GM12878 (cell line): ENCODE measurements at regions not wholly inside any gene's neighbourhood (a gene's known extent, or its start where the extent isn't known, plus 50 kb on each side); places are given as distances from the start of the nearest gene placed in this dataset.

Experiments used
- ATAC-seq: fragments of 200-7000 bp; cut with Tn5 transposase; 3 replicates; pipeline ENCODE4 v1.9.1; 2020; ENCODE audit warnings: mild to moderate bottlenecking, moderate library complexity
- BruUV-seq: library from RNA; stranded (reverse); fragments of 400-500 nt; replicated peaks from 2 replicates; lab custom pipeline; 2021; lab: Mats Ljungman, UMichigan
- CTCF ChIA-PET: fragments of 300-600 bp; sonication (Branson Sonifier 250); formaldehyde crosslinking; extraction: SDS; loops from one replicate; lab custom pipeline; 2021; ENCODE audit warnings: inconsistent platforms; lab: Yijun Ruan, JAX
- POLR2A ChIA-PET: fragments of 350-600 bp; formaldehyde crosslinking; extraction: SDS; loops from one replicate; lab custom pipeline; 2021; ENCODE audit warnings: inconsistent platforms; lab: Charles Lee
- RAD21 ChIA-PET: fragments of 300-600 bp; sonication (Branson Sonifier 250); formaldehyde crosslinking; loops from one replicate; lab custom pipeline; 2023; ENCODE audit warnings: antibody characterized with exemption; ENCODE audit not compliant: unreplicated experiment; lab: Charles Lee
- SMC1A ChIA-PET: fragments of 300-600 bp; sonication (Branson Sonifier 250); formaldehyde crosslinking; loops from one replicate; lab custom pipeline; 2023; ENCODE audit not compliant: unreplicated experiment, uncharacterized antibody; lab: Charles Lee
- DNase-seq: peaks from one replicate; pipeline ENCODE4 v3.0.0-alpha.2; 2011; ENCODE audit warnings: low read depth, low spot score
- FAIRE-seq: peaks from 3 replicates; lab custom pipeline; 2011; peaks lifted over from hg19 to GRCh38; lab: Jason Lieb, UNC
- H2AFZ ChIP-seq: 2 replicates; pipeline ENCODE4 v1.6.0; 2011; ENCODE audit warnings: low read depth, low read length, control low read depth; ENCODE audit not compliant: control insufficient read depth
- H3K27ac ChIP-seq: 2 replicates; pipeline ENCODE4 v1.5.1; 2011; ENCODE audit warnings: control low read depth; ENCODE audit not compliant: control insufficient read depth, insufficient read depth
- H3K27me3 ChIP-seq, 2 experiments: replicated peaks in 1 of 2; 2 replicates each; pipeline versions ENCODE4 v1.6.0 to v1.6.1; 2011; ENCODE audit warnings: low read length in 1 of 2; ENCODE audit not compliant: control insufficient read depth in 2 of 2, insufficient read depth in 2 of 2
- H3K36me3 ChIP-seq, 2 experiments: 2 replicates each; pipeline ENCODE4 v1.5.1; 2011; ENCODE audit warnings: low read length in 1 of 2; ENCODE audit not compliant: control insufficient read depth in 2 of 2, insufficient read depth in 2 of 2
- H3K4me1 ChIP-seq: 2 replicates; pipeline ENCODE4 v1.6.1; 2011; ENCODE audit warnings: mild to moderate bottlenecking, low read length, moderate library complexity, mixed read lengths; ENCODE audit not compliant: control insufficient read depth, insufficient read depth
- H3K4me2 ChIP-seq: 2 replicates; pipeline ENCODE4 v1.6.0; 2011; ENCODE audit warnings: control low read depth; ENCODE audit not compliant: control insufficient read depth, insufficient read depth
- H3K4me3 ChIP-seq: fragments of 200-600 bp; sonication (generic); 2 replicates; pipeline ENCODE4 v1.5.1; 2016
- H3K79me2 ChIP-seq: 2 replicates; pipeline ENCODE4 v1.6.0; 2011; ENCODE audit warnings: low read length; ENCODE audit not compliant: control insufficient read depth, insufficient read depth
- H3K9ac ChIP-seq: 2 replicates; pipeline ENCODE4 v1.8.0; 2011; ENCODE audit warnings: low read length, control low read depth, mixed read lengths; ENCODE audit not compliant: control insufficient read depth, insufficient read depth
- H3K9me3 ChIP-seq: replicated peaks from 3 replicates; pipeline ENCODE4 v1.5.1; 2011; ENCODE audit warnings: mild to moderate bottlenecking, low read length; ENCODE audit not compliant: control insufficient read depth, insufficient read depth
- H4K20me1 ChIP-seq: 2 replicates; pipeline ENCODE4 v1.6.0; 2011; ENCODE audit not compliant: control insufficient read depth, insufficient read depth
- CHD4 ChIP-seq: fragments of 200-600 bp; sonication (generic); IDR thresholded peaks from 2 replicates; pipeline ENCODE4 v1.6.1; 2016; ENCODE audit warnings: mild to moderate bottlenecking
- ELK1 ChIP-seq: IDR thresholded peaks from 2 replicates; pipeline ENCODE4 v1.6.1; 2012; ENCODE audit warnings: low read depth, low read length, improper control_type of control experiment
- HDAC6 ChIP-seq: fragments of 200-600 bp; sonication (generic); IDR thresholded peaks from one replicate; pipeline ENCODE4 v1.8.0; 2017; ENCODE audit warnings: antibody characterized with exemption; ENCODE audit not compliant: unreplicated experiment
- MXI1 ChIP-seq: fragments of 150-350 bp; IDR thresholded peaks from 2 replicates; pipeline ENCODE4 v1.6.1; 2011; ENCODE audit warnings: low read depth, mild to moderate bottlenecking, inconsistent platforms, low read length, improper control_type of control experiment
- PAX8 ChIP-seq: fragments of 450-650 bp; IDR thresholded peaks from 2 replicates; pipeline ENCODE4 v1.6.1; 2017; ENCODE audit warnings: mild to moderate bottlenecking, moderate library complexity
- PBX3 ChIP-seq: IDR thresholded peaks from 2 replicates; pipeline ENCODE4 v1.6.1; 2011; ENCODE audit warnings: mild to moderate bottlenecking, low read depth, low read length, moderate library complexity; ENCODE audit not compliant: insufficient replicate concordance
- REST ChIP-seq: IDR thresholded peaks from 2 replicates; pipeline ENCODE4 v1.6.1; 2012; ENCODE audit warnings: mild to moderate bottlenecking, low read depth, low read length
- SRF ChIP-seq, 2 experiments: IDR thresholded peaks; 2 replicates each; pipeline ENCODE4 v1.6.1; 2011; ENCODE audit warnings: low read depth in 2 of 2, low read length in 2 of 2, mild to moderate bottlenecking in 1 of 2, moderate library complexity in 1 of 2
- ZNF207 ChIP-seq: fragments of 450-650 bp; IDR thresholded peaks from 2 replicates; pipeline ENCODE4 v1.6.1; 2014; ENCODE audit warnings: antibody characterized with exemption, mild to moderate bottlenecking, borderline replicate concordance
- ZNF592 ChIP-seq: fragments of 450-650 bp; IDR thresholded peaks from 2 replicates; pipeline ENCODE4 v1.6.1; 2017; ENCODE audit warnings: mild to moderate bottlenecking, moderate library complexity
- WGBS: methylation state at CpG from one replicate; pipeline ENCODE4 v1.1.6; 2016; ENCODE audit warnings: low lambda C conversion rate; ENCODE audit not compliant: insufficient replicate concordance, insufficient coverage; ENCODE audit errors: missing lambda C conversion rate; 5-methylcytosine and 5-hydroxymethylcytosine counted together
- in situ Hi-C: fragments of 300-500 bp; cut with MboI; formaldehyde crosslinking; loops from 9 replicates; pipeline ENCODE4 v1.14.3; 2018; ENCODE audit warnings: mixed read lengths
- intact Hi-C: fragments of 100-400 bp; cut with micrococcal nuclease; formaldehyde crosslinking; loops from one replicate; pipeline ENCODE4 v1.14.2; 2022; ENCODE audit not compliant: unreplicated experiment

GRCh38 chr1:90386899-90387720 is 330.0 kb downstream of the BARHL2 start:
- in situ Hi-C loops (no loop called here), intact Hi-C loops (no loop called here)
- FAIRE-seq (no peak), DNase-seq (no peak), ATAC-seq (no peak)
- H3K27me3 ChIP-seq, result no peaks in the 10 kb centered on the region; a peak in 1 of 4 replicates
- H3K9ac ChIP-seq, result no peak overlapping the region
- ChIA-PET RAD21 (interaction anchor here (1.2 to 1.4 kb wide), 2 partner anchors 24 to 69 kb away, joined by 3 read pairs; no protein-coding TSS in a partner anchor), SMC1A (interaction anchor here (0.9 to 1.5 kb wide), 9 partner anchors 10 to 212 kb away, joined by 3 to 5 read pairs (median 3); no protein-coding TSS in a partner anchor), POLR2A (no interaction called here), CTCF (interaction anchor here (0.7 to 1.0 kb wide), 3 partner anchors 254 to 310 kb away, joined by 3 read pairs; no protein-coding TSS in a partner anchor)
- H3K27ac ChIP-seq, result no peak overlapping the region
- H3K79me2 ChIP-seq, result no peaks in the 10 kb centered on the region
- H3K4me2 ChIP-seq, result no peak overlapping the region
- no peaks in the 10 kb centered on the region for H4K20me1 ChIP-seq
- no peaks in the 10 kb centered on the region for H3K36me3 ChIP-seq
- no TSS peak for BruUV-seq
- TF ChIP-seq ZNF207 (no peak), SRF (IDR thresholded peaks at IDR 0.05; ENCODE audit: low read depth in 2 of 2, low read length in 2 of 2) (no peak), MXI1 (no peak), CHD4 (no peak), ZNF592 (no peak), PAX8 (no peak), REST (no peak), ELK1 (no peak), HDAC6 (no peak), PBX3 (no peak)
- WGBS, result 6% methylated on average over 3 of the region's 3 CpGs
- H3K9me3 ChIP-seq, result no peaks in the 10 kb centered on the region
- H3K4me1 ChIP-seq, result no peaks in the 10 kb centered on the region
- H3K4me3 ChIP-seq, result no peak overlapping the region
- no peak overlapping the region for H2AFZ ChIP-seq
